ENCODE measurements at regions not wholly inside any gene's neighbourhood (a gene's known extent, or its start where the extent isn't known, plus 50 kb on each side); places are given as distances from the start of the nearest gene placed in this dataset.
"Not testable (repeated sequence)": the region's sequence is repeated elsewhere in the genome, so short reads cannot be mapped to it uniquely, and the experiment has no call there.

GRCh38 chr12:33678221-33678964 is 238.8 kb upstream of the SYT10 start:
- no peak for DNase-seq (ENCODE audit: low spot score)

- DNase-seq (ENCODE audit: low spot score) = no peak
Measured at GRCh38 chr12:33690562-33690961, 250.9 kb upstream of the SYT10 start.

- no peak for DNase-seq (ENCODE audit: low spot score)
Measured at GRCh38 chr12:33703221-33703620, 263.6 kb upstream of the SYT10 start.

GRCh38 chr12:33706927-33707326 is 267.3 kb upstream of the SYT10 start:
- DNase-seq (ENCODE audit: low spot score) = no peak

GRCh38 chr12:33708935-33709334 is 269.3 kb upstream of the SYT10 start:
- DNase-seq (ENCODE audit: low spot score) = no peak

GRCh38 chr12:33710548-33710947 is 270.9 kb upstream of the SYT10 start:
- no peak for DNase-seq (ENCODE audit: low spot score)

GRCh38 chr12:33718631-33719030 is 279.0 kb upstream of the SYT10 start:
- DNase-seq (ENCODE audit: low spot score) = no peak

GRCh38 chr12:33721561-33721960 is 281.9 kb upstream of the SYT10 start:
- no peak for DNase-seq (ENCODE audit: low spot score)

GRCh38 chr12:33724867-33725266 is 285.2 kb upstream of the SYT10 start:
- DNase-seq (ENCODE audit: low spot score) = no peak

GRCh38 chr12:33734871-33735270 is 287.4 kb upstream of the ALG10 start:
- DNase-seq (ENCODE audit: low spot score) = no peak

- no peak for DNase-seq (ENCODE audit: low spot score)
Measured at GRCh38 chr12:33752854-33753253, 269.4 kb upstream of the ALG10 start.

GRCh38 chr12:33757701-33758100 is 264.6 kb upstream of the ALG10 start:
- no peak for DNase-seq (ENCODE audit: low spot score)

- no peak for DNase-seq (ENCODE audit: low spot score)
Measured at GRCh38 chr12:33759279-33759678, 263.0 kb upstream of the ALG10 start.

- DNase-seq (ENCODE audit: low spot score) = no peak
Measured at GRCh38 chr12:33763331-33763730, 259.0 kb upstream of the ALG10 start.

- DNase-seq (ENCODE audit: low spot score) = no peak
Measured at GRCh38 chr12:33770652-33771051, 251.6 kb upstream of the ALG10 start.

- no peak for DNase-seq (ENCODE audit: low spot score)
Measured at GRCh38 chr12:33771889-33772288, 250.4 kb upstream of the ALG10 start.

GRCh38 chr12:33773091-33773490 is 249.2 kb upstream of the ALG10 start:
- DNase-seq (ENCODE audit: low spot score) = not testable (repeated sequence)

- no peak for DNase-seq (ENCODE audit: low spot score)
Measured at GRCh38 chr12:33786532-33786931, 235.8 kb upstream of the ALG10 start.

- no peak for DNase-seq (ENCODE audit: low spot score)
Measured at GRCh38 chr12:33794954-33795353, 227.3 kb upstream of the ALG10 start.

GRCh38 chr12:33795536-33795935 is 226.8 kb upstream of the ALG10 start:
- no peak for DNase-seq (ENCODE audit: low spot score)

- DNase-seq (ENCODE audit: low spot score) = no peak
Measured at GRCh38 chr12:33813536-33813935, 208.8 kb upstream of the ALG10 start.

- DNase-seq (ENCODE audit: low spot score) = no peak
Measured at GRCh38 chr12:33817713-33818112, 204.6 kb upstream of the ALG10 start.

- DNase-seq (ENCODE audit: low spot score) = no peak
Measured at GRCh38 chr12:33818313-33818712, 204.0 kb upstream of the ALG10 start.

- DNase-seq (ENCODE audit: low spot score) = no peak
Measured at GRCh38 chr12:33825442-33825841, 196.9 kb upstream of the ALG10 start.

Measured in HT-29 (cell line).